ENCODE measurements at regions not wholly inside any gene's neighbourhood (a gene's known extent, or its start where the extent isn't known, plus 50 kb on each side); places are given as distances from the start of the nearest gene placed in this dataset.
"Not testable (repeated sequence)": the region's sequence is repeated elsewhere in the genome, so short reads cannot be mapped to it uniquely, and the experiment has no call there.

- DNase-seq, result no peak
Observed at GRCh38 chr2:180591947-180592346, 388.5 kb upstream of the UBE2E3 start.

- peak; percentile 46 for DNase-seq
Observed at GRCh38 chr2:180591093-180591781, 389.2 kb upstream of the UBE2E3 start.

- DNase-seq, result no peak
Observed at GRCh38 chr2:180583441-180584140, 396.8 kb upstream of the UBE2E3 start.

GRCh38 chr2:180579388-180579787 is 401.0 kb upstream of the UBE2E3 start:
- DNase-seq, result no peak

- DNase-seq, result no peak
Observed at GRCh38 chr2:180578441-180578840, 402.0 kb upstream of the UBE2E3 start.

GRCh38 chr2:180577567-180577966 is 402.8 kb upstream of the UBE2E3 start:
- peak; percentile 67 for DNase-seq

- DNase-seq, result peak; percentile 64
Observed at GRCh38 chr2:180573951-180574350, 406.5 kb upstream of the UBE2E3 start.

- peak; percentile 42 for DNase-seq
Observed at GRCh38 chr2:180572346-180572745, 408.1 kb upstream of the UBE2E3 start.

GRCh38 chr2:180571559-180571958 is 408.8 kb upstream of the UBE2E3 start:
- no peak for DNase-seq

- DNase-seq, result no peak
Observed at GRCh38 chr2:180570864-180571263, 409.5 kb upstream of the UBE2E3 start.

- DNase-seq, result no peak
Observed at GRCh38 chr2:180564051-180564450, 416.4 kb upstream of the UBE2E3 start.

- no peak for DNase-seq
Observed at GRCh38 chr2:180562378-180562777, 418.0 kb upstream of the UBE2E3 start.

GRCh38 chr2:180559771-180560170 is 420.6 kb upstream of the UBE2E3 start:
- no peak for DNase-seq

GRCh38 chr2:180559038-180559437 is 421.4 kb upstream of the UBE2E3 start:
- DNase-seq, result no peak

GRCh38 chr2:180555391-180555965 is 424.9 kb upstream of the UBE2E3 start:
- DNase-seq, result no peak

GRCh38 chr2:180554330-180554729 is 426.1 kb upstream of the UBE2E3 start:
- DNase-seq, result no peak

GRCh38 chr2:180553094-180553715 is 427.2 kb upstream of the UBE2E3 start:
- no peak for DNase-seq

- DNase-seq, result no peak
Observed at GRCh38 chr2:180542511-180542910, 437.9 kb upstream of the UBE2E3 start.

- no peak for DNase-seq
Observed at GRCh38 chr2:180540761-180541160, 439.6 kb upstream of the UBE2E3 start.

- DNase-seq, result no peak
Observed at GRCh38 chr2:180539541-180539940, 440.9 kb upstream of the UBE2E3 start.

- no peak for DNase-seq
Observed at GRCh38 chr2:180535289-180535688, 445.1 kb upstream of the UBE2E3 start.

- not testable (repeated sequence) for DNase-seq
Observed at GRCh38 chr2:180531787-180532186, 448.6 kb upstream of the UBE2E3 start.

- DNase-seq, result no peak
Observed at GRCh38 chr2:180524499-180524898, 455.9 kb upstream of the UBE2E3 start.
